ENCODE measurements at regions not wholly inside any gene's neighbourhood (a gene's known extent, or its start where the extent isn't known, plus 50 kb on each side); places are given as distances from the start of the nearest gene placed in this dataset.

- DNase-seq (ENCODE audit: low spot score), result no peak
Observed at GRCh38 chr14:53807542-53807941, 149.1 kb downstream of the BMP4 start.

GRCh38 chr14:53807108-53807507, 149.5 kb downstream of the BMP4 start:
- DNase-seq (ENCODE audit: low spot score), result no peak

GRCh38 chr14:53796734-53797133, 159.9 kb downstream of the BMP4 start:
- no peak for DNase-seq (ENCODE audit: low spot score)

GRCh38 chr14:53793790-53794505, 162.7 kb downstream of the BMP4 start:
- no peak for DNase-seq (ENCODE audit: low spot score)

GRCh38 chr14:53792909-53793308, 163.7 kb downstream of the BMP4 start:
- no peak for DNase-seq (ENCODE audit: low spot score)

- no peak for DNase-seq (ENCODE audit: low spot score)
Observed at GRCh38 chr14:53790731-53791500, 165.7 kb downstream of the BMP4 start.

GRCh38 chr14:53788566-53788965, 168.1 kb downstream of the BMP4 start:
- no peak for DNase-seq (ENCODE audit: low spot score)

- DNase-seq (ENCODE audit: low spot score), result no peak
Observed at GRCh38 chr14:53786045-53786444, 170.6 kb downstream of the BMP4 start.

GRCh38 chr14:53784688-53785087, 171.9 kb downstream of the BMP4 start:
- DNase-seq (ENCODE audit: low spot score), result no peak

- no peak for DNase-seq (ENCODE audit: low spot score)
Observed at GRCh38 chr14:53783256-53783655, 173.4 kb downstream of the BMP4 start.

- DNase-seq (ENCODE audit: low spot score), result no peak
Observed at GRCh38 chr14:53780051-53780555, 176.5 kb downstream of the BMP4 start.

- DNase-seq (ENCODE audit: low spot score), result no peak
Observed at GRCh38 chr14:53779301-53779700, 177.3 kb downstream of the BMP4 start.

- DNase-seq (ENCODE audit: low spot score), result no peak
Observed at GRCh38 chr14:53778263-53778662, 178.4 kb downstream of the BMP4 start.

- DNase-seq (ENCODE audit: low spot score), result no peak
Observed at GRCh38 chr14:53772936-53773335, 183.7 kb downstream of the BMP4 start.

GRCh38 chr14:53767566-53767965, 189.1 kb downstream of the BMP4 start:
- DNase-seq (ENCODE audit: low spot score), result no peak

- DNase-seq (ENCODE audit: low spot score), result no peak
Observed at GRCh38 chr14:53766601-53767000, 190.0 kb downstream of the BMP4 start.

- DNase-seq (ENCODE audit: low spot score), result no peak
Observed at GRCh38 chr14:53766106-53766505, 190.5 kb downstream of the BMP4 start.

- DNase-seq (ENCODE audit: low spot score), result no peak
Observed at GRCh38 chr14:53764846-53765245, 191.8 kb downstream of the BMP4 start.

GRCh38 chr14:53758141-53758540, 198.5 kb downstream of the BMP4 start:
- no peak for DNase-seq (ENCODE audit: low spot score)

- no peak for DNase-seq (ENCODE audit: low spot score)
Observed at GRCh38 chr14:53757732-53758131, 198.9 kb downstream of the BMP4 start.

- DNase-seq (ENCODE audit: low spot score), result no peak
Observed at GRCh38 chr14:53751650-53752049, 205.0 kb downstream of the BMP4 start.

- DNase-seq (ENCODE audit: low spot score), result no peak
Observed at GRCh38 chr14:53748691-53749090, 207.9 kb downstream of the BMP4 start.

- DNase-seq (ENCODE audit: low spot score), result no peak
Observed at GRCh38 chr14:53744857-53745256, 211.8 kb downstream of the BMP4 start.

All from activated CD4-positive, alpha-beta T cell treated with anti-CD3 and anti-CD28 coated beads, Interleukin-2, Interleukin-4, amounts not matched to agents 100 ng/mL and 50 ng/mL, durations not matched to agents 16 hours and 8 hours (primary cell).